ENCODE measurements at regions not wholly inside any gene's neighbourhood (a gene's known extent, or its start where the extent isn't known, plus 50 kb on each side); places are given as distances from the start of the nearest gene placed in this dataset.

- TF ChIP-seq CTCF (IDR thresholded peaks at IDR 0.05) = no peak
- TF ChIP-seq POLR2A (IDR thresholded peaks at IDR 0.05) = no peak
Observed at GRCh38 chr15:70557521-70558258, 205.7 kb downstream of the UACA start.
